HUES64 (cell line): ENCODE measurements at regions not wholly inside any gene's neighbourhood (a gene's known extent, or its start where the extent isn't known, plus 50 kb on each side); places are given as distances from the start of the nearest gene placed in this dataset.
"Not testable (repeated sequence)": the region's sequence is repeated elsewhere in the genome, so short reads cannot be mapped to it uniquely, and the experiment has no call there.

ENCODE experiments used
- H3K27ac ChIP-seq: 2 replicates; pipeline ENCODE4 v1.7.0; 2013; ENCODE audit warnings: low read depth, low read length, inconsistent platforms
- H3K27me3 ChIP-seq: 2 replicates; pipeline ENCODE4 v1.6.1; 2013; ENCODE audit warnings: mild to moderate bottlenecking, low read length; ENCODE audit not compliant: insufficient read depth
- H3K36me3 ChIP-seq: 2 replicates; pipeline ENCODE4 v1.6.1; 2013; ENCODE audit warnings: mild to moderate bottlenecking, low read length; ENCODE audit not compliant: insufficient read depth
- H3K4me1 ChIP-seq: 2 replicates; pipeline ENCODE4 v1.6.1; 2013; ENCODE audit warnings: mild to moderate bottlenecking, low read length, moderate library complexity; ENCODE audit not compliant: insufficient read depth
- H3K4me3 ChIP-seq: 2 replicates; pipeline ENCODE4 v1.5.1; 2013; ENCODE audit warnings: mild to moderate bottlenecking, low read length, moderate library complexity
- H3K9ac ChIP-seq: 2 replicates; pipeline ENCODE4 v1.6.1; 2013; ENCODE audit warnings: mild to moderate bottlenecking, low read depth, low read length
- H3K9me3 ChIP-seq: 2 replicates; pipeline ENCODE4 v1.6.1; 2013; ENCODE audit warnings: low read depth, low read length; ENCODE audit not compliant: insufficient read depth
- WGBS: fragments of 150-250, 120-280 bp; methylation state at CpG from one replicate; pipeline ENCODE4 v1.1.7; 2013; ENCODE audit warnings: missing lambda C conversion rate; 5-methylcytosine and 5-hydroxymethylcytosine counted together

DNA sequence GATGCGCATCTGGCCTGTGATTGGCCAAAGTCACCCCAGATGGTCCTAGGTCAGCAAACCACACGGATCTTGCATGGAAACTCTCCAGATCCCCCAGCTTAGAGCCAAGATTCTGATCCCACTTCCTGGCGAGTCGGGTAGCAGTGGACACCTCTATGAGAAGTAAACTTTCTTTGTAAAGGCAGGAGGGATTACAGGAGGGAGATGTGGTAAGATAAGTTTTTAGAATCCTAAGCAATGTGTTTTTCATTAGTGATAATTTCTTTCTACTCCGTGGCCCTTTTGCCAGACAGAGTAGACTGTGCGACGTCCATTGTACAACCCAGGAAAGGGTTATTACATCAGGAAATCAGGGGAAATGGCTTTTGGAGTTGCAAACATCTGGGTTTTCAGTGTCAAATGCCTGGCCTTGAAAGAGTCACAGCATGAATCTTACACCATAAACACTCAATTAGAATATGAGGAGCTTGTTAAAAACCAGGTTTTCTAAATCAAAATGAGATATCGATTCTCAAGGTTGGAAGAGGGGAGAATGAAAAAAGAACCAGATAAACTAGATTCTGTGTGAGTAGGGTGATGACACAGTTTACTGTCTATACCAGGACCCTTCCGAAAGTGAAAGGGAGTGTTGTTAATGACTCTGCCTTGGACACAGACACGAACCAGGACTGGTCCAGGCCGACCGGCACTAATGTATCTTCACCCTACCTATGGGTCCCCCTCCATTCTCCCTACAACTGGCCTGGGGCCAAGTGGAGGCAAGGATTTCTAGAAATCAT is 61.9 kb upstream of the WAC start:
- 82% methylated on average over 9 of the region's 12 CpGs for WGBS
- H3K9me3 ChIP-seq, result no peaks in the 10 kb centered on the region
- H3K36me3 ChIP-seq, result no peaks in the 10 kb centered on the region
- H3K27me3 ChIP-seq, result no peaks in the 10 kb centered on the region
- H3K9ac ChIP-seq, result no peak overlapping the region
- H3K4me1 ChIP-seq, result peaks cover 12% of the 10 kb centered on the region
- H3K4me3 ChIP-seq, result no peak overlapping the region
- 0 out of 2 replicates have a peak overlapping the region, but pooled peaks have one; percentile 24 for H3K27ac ChIP-seq

DNA sequence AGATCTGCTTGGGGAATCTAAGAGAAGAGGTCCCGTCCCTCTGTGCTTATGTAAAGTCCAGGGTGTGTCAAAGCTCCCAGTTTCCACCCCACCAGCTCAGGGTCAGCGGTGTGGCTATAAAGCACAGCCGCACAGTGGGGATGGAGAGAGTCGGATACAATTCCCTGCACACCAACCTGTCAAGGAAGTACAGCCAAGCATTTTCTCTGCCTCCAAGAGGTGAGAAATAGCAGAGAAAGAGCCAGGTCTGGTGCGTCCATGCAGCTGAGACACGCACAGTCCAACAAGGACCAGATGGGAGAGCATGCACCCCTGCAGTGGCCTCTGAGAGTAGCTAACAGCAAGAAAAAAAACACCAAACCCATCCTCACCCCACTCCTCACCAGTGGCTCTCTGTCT is 61.3 kb upstream of the WAC start:
- Histone ChIP-seq H3K4me3 (no peak overlapping the region), H3K36me3 (no peaks in the 10 kb centered on the region), H3K27me3 (no peaks in the 10 kb centered on the region), H3K4me1 (peaks cover 12% of the 10 kb centered on the region), H3K27ac (no peak overlapping the region), H3K9me3 (no peaks in the 10 kb centered on the region), H3K9ac (no peak overlapping the region)
- 94% methylated on average over 6 of the region's 6 CpGs for WGBS

DNA sequence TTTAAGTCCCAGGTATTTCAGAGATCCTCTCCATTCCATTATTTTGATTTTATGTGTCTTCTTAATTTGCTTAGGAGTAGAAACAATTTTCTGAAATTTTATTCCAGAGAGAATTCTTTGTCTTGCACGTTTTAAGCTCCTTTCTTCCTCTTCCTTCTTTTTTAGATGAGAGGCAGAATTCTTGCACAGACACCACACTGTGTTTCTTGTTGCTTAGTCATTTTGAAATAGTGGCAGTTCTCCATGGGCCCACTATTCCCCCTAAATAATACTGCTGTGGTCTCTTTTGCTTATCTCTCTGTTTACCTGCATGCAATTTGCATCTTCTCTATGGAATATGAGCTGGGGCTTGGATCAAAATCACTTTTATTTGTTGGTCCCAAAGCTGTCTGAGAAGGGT is 54.3 kb upstream of the WAC start:
- H3K9me3 ChIP-seq, result no peaks in the 10 kb centered on the region; the same call in 1 of the 2 replicates
- no peaks in the 10 kb centered on the region for H3K36me3 ChIP-seq
- 100% methylated on average over 1 of the region's 1 CpG for WGBS
- no peak overlapping the region for H3K27ac ChIP-seq
- no peak overlapping the region for H3K4me3 ChIP-seq
- H3K9ac ChIP-seq, result no peak overlapping the region
- H3K4me1 ChIP-seq, result no peaks in the 10 kb centered on the region
- H3K27me3 ChIP-seq, result no peaks in the 10 kb centered on the region

- no peaks in the 10 kb centered on the region; the same call in 1 of the 2 replicates for H3K9me3 ChIP-seq
Observed at GRCh38 chr10:28479425-28479865, 53.5 kb upstream of the WAC start.

GRCh38 chr10:28479927-28480627 is 52.8 kb upstream of the WAC start:
- Histone ChIP-seq H3K36me3 (no peaks in the 10 kb centered on the region), H3K9me3 (no peaks in the 10 kb centered on the region; the same call in 1 of the 2 replicates), H3K9ac (no peak overlapping the region), H3K4me3 (no peak overlapping the region), H3K27ac (no peak overlapping the region), H3K27me3 (no peaks in the 10 kb centered on the region), H3K4me1 (no peaks in the 10 kb centered on the region)
- 95% methylated on average over 4 of the region's 4 CpGs for WGBS

More at GRCh38 chr10:28479425-28479865, 53.5 kb upstream of the WAC start:
- no peaks in the 10 kb centered on the region for H3K36me3 ChIP-seq
- H3K4me3 ChIP-seq, result no peak overlapping the region
- WGBS, result 93% methylated on average over 5 of the region's 5 CpGs
- H3K9ac ChIP-seq, result no peak overlapping the region
- no peak overlapping the region for H3K27ac ChIP-seq
- no peaks in the 10 kb centered on the region for H3K4me1 ChIP-seq
- no peaks in the 10 kb centered on the region for H3K27me3 ChIP-seq

- Histone ChIP-seq H3K4me1 (no peaks in the 10 kb centered on the region), H3K36me3 (no peaks in the 10 kb centered on the region), H3K4me3 (no peak overlapping the region), H3K9ac (no peak overlapping the region), H3K27ac (no peak overlapping the region), H3K9me3 (no peaks in the 10 kb centered on the region; the same call in 1 of the 2 replicates), H3K27me3 (no peaks in the 10 kb centered on the region)
- 94% methylated on average over 3 of the region's 3 CpGs for WGBS
Observed at GRCh38 chr10:28480628-28480965, 52.3 kb upstream of the WAC start.

DNA sequence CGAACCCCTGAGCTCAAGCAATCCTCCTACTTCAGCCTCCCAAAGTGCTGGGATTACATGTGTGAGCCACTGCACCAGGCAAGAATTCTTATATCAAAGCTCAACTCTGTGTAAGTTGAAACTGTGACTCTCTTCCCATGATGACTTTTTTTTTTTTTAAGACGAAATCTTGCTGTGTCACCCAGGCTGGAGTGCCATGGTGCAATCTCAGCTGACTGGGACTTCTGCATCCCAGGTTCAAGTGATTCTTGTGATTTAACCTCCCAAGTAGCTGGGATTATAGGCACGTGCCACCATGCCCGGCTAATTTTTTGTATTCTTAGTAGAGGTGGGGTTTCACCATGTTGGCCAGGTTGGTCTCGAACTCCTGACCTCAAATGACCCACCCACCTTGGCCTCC is 51.6 kb upstream of the WAC start:
- H3K27me3 ChIP-seq, H3K9ac ChIP-seq, H3K4me3 ChIP-seq, H3K9me3 ChIP-seq, H3K4me1 ChIP-seq, H3K36me3 ChIP-seq, H3K27ac ChIP-seq: not testable (repeated sequence)
- WGBS, result 92% methylated on average over 5 of the region's 5 CpGs

GRCh38 chr10:28481968-28482367 is 51.0 kb upstream of the WAC start:
- 80% methylated on average over 1 of the region's 1 CpG for WGBS
- Histone ChIP-seq H3K4me1 (no peaks in the 10 kb centered on the region), H3K36me3 (no peaks in the 10 kb centered on the region), H3K9ac (no peak overlapping the region), H3K9me3 (no peaks in the 10 kb centered on the region; the same call in 1 of the 2 replicates), H3K27me3 (no peaks in the 10 kb centered on the region), H3K4me3 (no peak overlapping the region), H3K27ac (no peak overlapping the region)
